Dendritic cell treated with granulocyte-macrophage colony-stimulating factor and Interleukin-4, amounts not matched to agents 40 ng/mL and 50 ng/mL, for 4 days (primary cell): ENCODE measurements at regions not wholly inside any gene's neighbourhood (a gene's known extent, or its start where the extent isn't known, plus 50 kb on each side); places are given as distances from the start of the nearest gene placed in this dataset.
"Not testable (repeated sequence)": the region's sequence is repeated elsewhere in the genome, so short reads cannot be mapped to it uniquely, and the experiment has no call there.

ENCODE experiments used
- H3K27ac Mint-ChIP-seq: one replicate; pipeline ENCODE4 v1.8.0; 2022; ENCODE audit warnings: mild to moderate bottlenecking, mixed read lengths
- H3K27me3 Mint-ChIP-seq: one replicate; pipeline ENCODE4 v1.8.0; 2022; ENCODE audit warnings: mild to moderate bottlenecking, mixed read lengths
- H3K36me3 Mint-ChIP-seq: one replicate; pipeline ENCODE4 v1.8.0; 2022; ENCODE audit warnings: low read depth, mixed read lengths
- H3K4me1 Mint-ChIP-seq: one replicate; pipeline ENCODE4 v1.8.0; 2022; ENCODE audit warnings: low read depth, mixed read lengths
- H3K4me3 Mint-ChIP-seq: one replicate; pipeline ENCODE4 v1.8.0; 2022; ENCODE audit warnings: mild to moderate bottlenecking, moderate library complexity, mixed read lengths
- H3K9me3 Mint-ChIP-seq: one replicate; pipeline ENCODE4 v1.8.0; 2022; ENCODE audit warnings: mixed read lengths
- intact Hi-C: fragments of 100-400 bp; cut with micrococcal nuclease; formaldehyde crosslinking; loops from one replicate; pipeline ENCODE4 v1.15.0; 2022

DNA sequence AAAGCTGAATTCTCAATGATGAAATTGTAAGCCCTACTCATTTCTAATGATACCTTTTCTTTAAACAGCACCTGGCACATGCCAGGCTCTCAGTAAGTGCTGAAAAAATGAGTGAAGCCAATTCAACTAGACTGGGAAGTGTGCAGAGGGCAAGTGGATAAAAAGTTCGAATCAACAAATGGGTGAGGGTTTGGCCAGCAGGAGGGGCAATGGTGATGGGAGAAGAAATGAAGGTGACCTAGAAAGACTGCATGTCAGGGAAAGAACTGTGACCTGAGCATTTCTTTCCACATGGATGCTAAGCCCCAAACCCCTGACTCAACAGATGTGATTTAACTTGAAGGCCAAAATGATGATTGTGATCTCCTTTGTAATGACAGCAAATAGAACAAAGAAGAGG, 54.6 kb downstream of the DKK1 start:
- H3K27ac Mint-ChIP-seq: no peak overlapping the region
- no peaks in the 10 kb centered on the region for H3K4me1 Mint-ChIP-seq
- peaks cover 21% of the 10 kb centered on the region for H3K9me3 Mint-ChIP-seq
- intact Hi-C loops: no loop called here
- no peaks in the 10 kb centered on the region for H3K27me3 Mint-ChIP-seq
- H3K36me3 Mint-ChIP-seq: no peaks in the 10 kb centered on the region
- no peak overlapping the region for H3K4me3 Mint-ChIP-seq

DNA sequence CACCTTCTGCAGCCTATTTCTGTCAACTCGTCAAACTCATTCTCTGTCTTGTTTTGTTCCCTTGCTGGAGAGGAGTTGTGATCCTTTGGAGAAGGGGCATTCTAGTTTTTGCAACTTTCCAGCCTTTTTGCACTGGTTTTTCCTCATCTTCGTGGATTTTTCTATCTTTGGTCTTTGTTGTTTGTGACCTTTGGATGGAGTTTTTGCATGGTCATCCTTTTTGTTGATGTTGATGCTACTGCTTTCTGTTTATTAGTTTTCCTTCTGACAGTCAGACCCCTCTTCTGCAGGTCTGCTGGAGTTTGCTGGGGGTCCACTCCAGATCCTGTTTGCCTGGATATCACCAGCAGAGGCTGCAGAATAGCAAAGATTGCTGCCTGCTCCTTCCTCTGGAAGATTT, 60.1 kb downstream of the DKK1 start:
- H3K4me1 Mint-ChIP-seq: not testable (repeated sequence)

DNA sequence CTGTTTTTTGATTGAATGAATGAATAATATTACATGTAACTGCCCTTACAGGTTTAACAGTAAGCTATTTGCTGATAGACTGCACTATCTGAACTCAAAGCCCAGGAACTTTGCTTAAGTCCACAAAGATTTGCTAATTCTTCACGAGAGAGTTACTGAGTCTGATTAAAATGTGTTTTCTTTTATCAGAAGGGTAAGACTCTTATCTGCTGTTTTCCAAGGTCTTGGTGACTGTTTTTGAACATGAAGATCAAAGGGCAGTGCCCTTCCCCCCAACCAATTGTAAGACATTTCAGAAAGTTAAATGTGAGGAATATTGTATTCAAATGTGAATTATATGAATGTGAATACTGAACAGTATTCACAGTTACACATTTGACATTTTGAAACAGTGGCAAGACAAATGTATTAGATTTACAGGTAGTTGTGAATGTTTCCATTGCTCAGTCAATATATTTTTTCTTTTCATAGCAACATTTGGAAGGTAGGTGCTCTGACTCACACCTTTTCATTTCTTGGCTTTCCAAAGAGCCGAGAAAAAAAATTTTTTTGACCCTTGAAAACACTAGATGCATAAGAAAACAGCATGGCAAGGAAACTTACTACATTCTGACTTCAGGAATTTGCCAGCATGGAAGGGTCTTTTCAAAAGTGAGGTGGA, 62.7 kb downstream of the DKK1 start:
- Mint-ChIP-seq H3K27ac (no peak overlapping the region), H3K9me3 (peaks cover 13% of the 10 kb centered on the region), H3K27me3 (no peaks in the 10 kb centered on the region), H3K4me3 (no peak overlapping the region), H3K36me3 (no peaks in the 10 kb centered on the region), H3K4me1 (no peaks in the 10 kb centered on the region)
- intact Hi-C loops: no loop called here

More for the DNA sequence above, 60.1 kb downstream of the DKK1 start:
- peaks cover 13% of the 10 kb centered on the region for H3K9me3 Mint-ChIP-seq
- H3K36me3 Mint-ChIP-seq, intact Hi-C loops, H3K27ac Mint-ChIP-seq, H3K27me3 Mint-ChIP-seq, H3K4me3 Mint-ChIP-seq: not testable (repeated sequence)

DNA sequence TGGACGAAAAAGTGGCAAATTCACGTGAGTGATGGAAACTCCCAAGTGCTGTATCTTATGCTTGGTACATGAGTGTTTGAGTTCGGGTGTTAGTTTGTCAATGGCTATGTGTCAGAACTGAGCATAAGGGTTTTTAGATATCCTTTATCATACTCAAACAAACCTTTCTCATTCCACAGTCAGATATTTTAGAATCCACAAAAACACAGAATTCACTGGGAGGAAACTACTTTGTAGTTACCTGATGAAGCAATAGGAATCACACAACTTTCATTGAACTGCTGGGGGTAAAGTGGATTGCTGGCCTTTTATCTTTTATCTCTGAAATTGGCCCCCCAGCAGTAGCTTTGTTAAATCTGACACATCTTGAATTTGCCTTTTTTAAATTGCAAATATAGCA, 64.0 kb downstream of the DKK1 start:
- Mint-ChIP-seq H3K27me3 (no peaks in the 10 kb centered on the region), H3K4me1 (no peaks in the 10 kb centered on the region), H3K9me3 (peaks cover 13% of the 10 kb centered on the region), H3K27ac (no peak overlapping the region), H3K4me3 (no peak overlapping the region), H3K36me3 (no peaks in the 10 kb centered on the region)
- intact Hi-C loops: no loop called here

DNA sequence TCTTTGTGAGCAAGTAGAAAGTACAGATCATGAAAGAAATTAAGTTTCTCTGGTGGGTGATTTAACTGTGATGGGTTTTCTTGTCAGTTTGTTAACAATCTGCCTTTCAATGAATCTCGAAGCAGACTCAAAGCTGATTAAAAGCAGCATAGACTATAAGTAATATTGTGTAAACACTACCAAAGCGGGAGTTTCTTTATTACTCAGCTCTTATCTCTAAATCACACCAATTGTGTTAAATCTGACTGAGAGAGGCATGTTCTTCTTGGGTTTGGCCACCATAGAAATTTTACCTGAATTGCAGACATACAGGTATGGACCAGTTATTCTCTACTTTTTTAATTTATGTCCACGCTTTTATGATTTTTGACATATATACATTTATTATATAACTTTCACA, 65.2 kb downstream of the DKK1 start:
- Mint-ChIP-seq H3K36me3 (no peaks in the 10 kb centered on the region), H3K4me3 (no peak overlapping the region), H3K27ac (no peak overlapping the region), H3K4me1 (no peaks in the 10 kb centered on the region), H3K27me3 (no peaks in the 10 kb centered on the region), H3K9me3 (peaks cover 4% of the 10 kb centered on the region)
- intact Hi-C loops: no loop called here

DNA sequence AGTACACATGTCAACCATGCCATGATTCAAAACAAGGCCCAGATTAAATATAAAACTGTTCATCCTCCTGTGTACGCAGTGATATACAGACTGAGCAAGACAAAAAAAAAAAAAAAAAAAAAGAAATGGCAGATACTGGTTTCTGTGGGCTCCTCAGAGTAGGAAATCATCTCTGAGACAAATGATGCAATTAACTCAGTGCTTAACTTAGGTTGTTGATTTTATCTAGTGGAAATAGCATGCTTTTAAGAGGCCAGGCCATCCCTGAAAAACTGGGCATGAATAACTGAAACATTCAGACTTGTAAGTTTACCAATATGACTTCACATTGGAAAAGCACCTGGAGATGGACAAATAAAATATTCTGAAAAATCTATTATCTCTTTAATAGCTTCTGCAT, 69.0 kb downstream of the DKK1 start:
- Mint-ChIP-seq H3K4me1 (no peaks in the 10 kb centered on the region), H3K9me3 (no peaks in the 10 kb centered on the region), H3K36me3 (no peaks in the 10 kb centered on the region), H3K27me3 (no peaks in the 10 kb centered on the region), H3K4me3 (no peak overlapping the region), H3K27ac (no peak overlapping the region)
- intact Hi-C loops: no loop called here

DNA sequence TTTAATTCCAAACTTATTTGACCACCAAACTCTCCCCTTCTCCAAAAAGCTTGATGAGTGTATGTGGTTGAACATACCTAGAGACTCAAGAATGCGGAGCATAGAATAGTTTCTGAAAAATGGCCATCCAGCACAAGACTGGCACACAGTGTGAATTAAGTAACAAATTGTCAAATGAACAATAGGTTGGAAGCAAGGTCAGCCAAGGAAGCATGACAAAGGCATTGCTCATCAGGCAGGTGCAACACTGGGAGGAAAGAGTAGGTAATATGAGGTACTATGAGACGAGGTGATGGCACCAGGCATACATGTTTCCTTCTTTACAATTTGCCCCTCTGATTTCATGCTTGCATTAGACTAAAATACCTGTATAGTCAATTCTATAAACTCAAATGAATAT, 73.7 kb downstream of the DKK1 start:
- Mint-ChIP-seq H3K4me3 (no peak overlapping the region), H3K27ac (no peak overlapping the region), H3K4me1 (no peaks in the 10 kb centered on the region), H3K36me3 (no peaks in the 10 kb centered on the region), H3K27me3 (no peaks in the 10 kb centered on the region), H3K9me3 (no peaks in the 10 kb centered on the region)
- intact Hi-C loops: no loop called here

DNA sequence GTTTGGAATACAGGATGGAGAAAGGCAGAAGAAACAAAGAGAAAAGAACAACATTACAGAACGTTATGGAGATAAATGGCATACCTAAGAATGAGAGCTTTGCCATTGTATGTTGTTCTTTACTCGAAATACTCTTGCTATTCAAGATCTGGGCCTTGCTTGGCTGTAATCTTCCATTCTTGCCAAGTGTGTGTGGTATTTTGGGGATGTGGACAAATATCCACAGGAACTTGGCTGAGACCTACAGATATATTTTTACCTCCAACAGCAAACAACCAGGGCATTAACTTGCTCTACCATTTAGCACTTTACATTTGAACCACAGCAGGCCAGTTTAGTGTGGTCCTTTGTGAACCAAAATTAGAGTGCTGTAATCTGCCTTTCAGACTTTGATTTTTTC, 76.3 kb downstream of the DKK1 start:
- no peaks in the 10 kb centered on the region for H3K9me3 Mint-ChIP-seq

DNA sequence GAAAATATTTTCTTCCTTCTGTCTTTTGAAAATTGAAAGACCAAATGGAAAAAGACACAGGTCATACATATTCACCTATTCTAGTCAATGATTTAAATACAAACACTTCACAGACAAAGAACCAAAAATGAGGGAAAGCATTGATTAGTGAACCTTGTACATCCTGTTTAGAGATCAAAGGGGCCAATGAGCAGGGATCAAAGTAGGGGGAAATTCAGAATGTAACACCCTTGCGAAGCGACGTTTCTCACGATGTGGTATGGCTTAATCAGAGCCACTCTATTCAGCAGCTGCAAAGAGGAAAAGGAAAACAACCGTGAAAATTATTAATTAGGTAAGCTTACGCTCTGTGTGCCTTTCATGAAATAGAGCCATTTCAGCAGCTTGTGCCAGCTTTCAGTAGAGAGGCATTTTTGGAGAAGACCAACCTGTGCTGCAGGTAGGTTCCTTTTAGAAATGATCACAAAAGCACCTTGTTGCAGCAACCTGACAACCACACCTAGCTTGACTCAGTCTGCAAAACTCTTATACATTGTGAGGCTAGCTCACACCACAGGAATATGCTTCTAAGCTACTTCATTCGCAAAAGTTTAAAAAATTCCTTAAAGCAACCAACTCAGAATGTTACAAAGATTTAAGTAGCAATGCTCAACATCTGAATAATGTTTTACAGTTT, 78.0 kb downstream of the DKK1 start:
- no peaks in the 10 kb centered on the region for H3K27me3 Mint-ChIP-seq
- intact Hi-C loops: no loop called here
- H3K4me3 Mint-ChIP-seq: no peak overlapping the region
- H3K36me3 Mint-ChIP-seq: no peaks in the 10 kb centered on the region
- H3K4me1 Mint-ChIP-seq: no peaks in the 10 kb centered on the region
- H3K9me3 Mint-ChIP-seq: no peaks in the 10 kb centered on the region
- no peak overlapping the region for H3K27ac Mint-ChIP-seq

More for the DNA sequence above, 76.3 kb downstream of the DKK1 start:
- no peak overlapping the region for H3K27ac Mint-ChIP-seq
- intact Hi-C loops: no loop called here
- H3K27me3 Mint-ChIP-seq: no peaks in the 10 kb centered on the region
- no peaks in the 10 kb centered on the region for H3K4me1 Mint-ChIP-seq
- no peak overlapping the region for H3K4me3 Mint-ChIP-seq
- H3K36me3 Mint-ChIP-seq: no peaks in the 10 kb centered on the region

DNA sequence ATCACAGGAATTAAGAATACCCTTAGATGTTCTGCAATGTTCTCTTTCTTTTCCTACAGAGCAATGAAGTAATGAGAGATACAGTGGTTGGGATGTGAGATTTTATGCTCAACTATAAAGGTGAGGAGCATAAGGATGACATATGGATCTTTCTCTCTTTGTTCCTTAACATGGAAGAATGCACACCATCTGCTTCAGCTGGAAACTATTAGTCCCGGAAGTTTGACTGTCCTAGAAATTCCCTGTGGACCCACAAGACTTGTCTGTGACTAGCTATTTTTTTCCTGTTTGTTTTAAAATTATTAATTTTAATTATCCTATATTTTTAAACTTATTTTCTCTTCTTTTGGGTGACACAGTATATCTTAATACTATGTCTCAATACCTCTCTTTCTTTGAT, 80.2 kb downstream of the DKK1 start:
- Mint-ChIP-seq H3K27me3 (no peaks in the 10 kb centered on the region), H3K36me3 (no peaks in the 10 kb centered on the region), H3K4me1 (no peaks in the 10 kb centered on the region), H3K4me3 (no peak overlapping the region), H3K9me3 (peaks cover 2% of the 10 kb centered on the region), H3K27ac (no peak overlapping the region)
- intact Hi-C loops: no loop called here

DNA sequence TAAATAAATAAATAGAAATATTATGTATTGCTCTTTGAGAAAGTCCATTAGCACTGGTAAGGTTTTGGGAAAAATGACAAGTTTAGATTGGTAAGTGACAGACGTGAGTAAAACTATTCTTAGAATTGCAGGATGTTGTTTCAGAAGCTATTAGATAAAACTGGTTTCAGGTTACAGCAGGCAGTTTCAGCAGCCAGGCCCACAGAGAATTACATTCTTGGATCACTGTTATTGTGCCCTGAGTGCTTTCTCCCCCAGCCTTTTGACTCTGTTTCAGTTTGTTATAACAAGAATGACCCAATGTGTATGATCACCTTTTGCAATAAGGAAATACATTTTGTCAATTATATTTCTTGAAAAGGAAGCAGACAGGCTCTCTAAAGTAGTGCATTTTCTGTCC, 86.5 kb downstream of the DKK1 start:
- intact Hi-C loops: no loop called here
- Mint-ChIP-seq H3K27me3 (no peaks in the 10 kb centered on the region), H3K9me3 (peaks cover 28% of the 10 kb centered on the region), H3K4me3 (no peak overlapping the region), H3K4me1 (no peaks in the 10 kb centered on the region), H3K36me3 (no peaks in the 10 kb centered on the region), H3K27ac (no peak overlapping the region)

DNA sequence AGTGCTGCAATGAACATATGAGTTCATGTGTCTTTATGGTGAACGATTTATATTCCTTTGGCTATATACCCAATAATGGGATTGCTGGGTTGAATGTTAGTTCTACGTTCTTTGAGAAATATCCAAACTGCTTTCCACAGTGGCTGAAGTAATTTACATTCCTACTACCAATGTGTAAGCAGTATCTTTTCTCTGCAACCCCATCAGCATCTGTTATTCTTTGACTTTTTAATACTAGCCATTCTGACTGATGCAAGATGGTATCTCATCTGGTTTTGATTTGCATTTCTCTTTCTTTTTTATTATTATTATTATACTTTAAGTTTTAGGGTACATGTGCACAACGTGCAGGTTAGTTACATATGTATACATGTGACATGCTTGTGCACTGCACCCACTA, 89.7 kb downstream of the DKK1 start:
- intact Hi-C loops, H3K27ac Mint-ChIP-seq, H3K4me1 Mint-ChIP-seq, H3K36me3 Mint-ChIP-seq, H3K27me3 Mint-ChIP-seq, H3K4me3 Mint-ChIP-seq: not testable (repeated sequence)
- peaks cover 48% of the 10 kb centered on the region for H3K9me3 Mint-ChIP-seq

DNA sequence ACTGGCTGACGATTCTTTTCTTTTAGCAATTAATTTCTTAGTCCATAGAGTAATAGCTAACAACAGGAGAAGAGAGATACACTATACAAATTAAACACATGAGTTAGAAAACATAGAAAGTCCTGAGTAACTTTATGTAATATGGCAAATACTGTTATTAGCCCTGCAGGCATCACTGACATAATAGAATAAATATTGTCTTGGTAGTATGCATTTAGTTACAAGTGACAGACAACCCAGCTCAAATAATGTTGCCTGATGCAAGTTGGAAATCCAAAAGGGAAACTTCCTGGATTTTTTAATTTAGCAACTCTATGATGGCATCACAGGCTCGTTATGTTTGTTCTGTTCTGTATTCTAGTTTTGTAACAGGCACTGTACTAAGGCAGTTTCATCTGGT, 95.1 kb downstream of the DKK1 start:
- intact Hi-C loops: no loop called here
- H3K4me1 Mint-ChIP-seq: no peaks in the 10 kb centered on the region
- H3K4me3 Mint-ChIP-seq: no peak overlapping the region
- no peak overlapping the region for H3K27ac Mint-ChIP-seq
- H3K36me3 Mint-ChIP-seq: no peaks in the 10 kb centered on the region
- H3K9me3 Mint-ChIP-seq: peaks cover 20% of the 10 kb centered on the region
- no peaks in the 10 kb centered on the region for H3K27me3 Mint-ChIP-seq

DNA sequence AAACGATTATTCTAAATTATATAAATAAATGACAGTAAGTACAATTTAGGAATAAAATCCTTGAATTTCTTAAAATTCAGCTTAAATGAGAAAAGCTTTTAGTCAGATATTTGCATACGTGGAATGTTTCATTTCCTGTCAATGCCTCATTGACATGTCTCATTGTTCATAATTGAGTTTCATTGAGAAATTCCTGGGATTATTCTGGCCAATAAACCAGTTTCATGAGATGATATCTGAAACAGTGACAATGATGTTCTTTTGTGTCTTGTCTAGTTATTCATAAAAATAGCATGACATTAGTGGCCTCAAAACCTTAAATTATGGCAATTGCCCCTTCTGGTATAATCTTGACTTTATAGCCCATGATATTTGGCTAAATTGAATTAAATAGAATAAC, 95.8 kb downstream of the DKK1 start:
- H3K4me3 Mint-ChIP-seq: no peak overlapping the region
- peaks cover 20% of the 10 kb centered on the region for H3K9me3 Mint-ChIP-seq
- intact Hi-C loops: no loop called here
- H3K36me3 Mint-ChIP-seq: no peaks in the 10 kb centered on the region
- H3K4me1 Mint-ChIP-seq: no peaks in the 10 kb centered on the region
- H3K27me3 Mint-ChIP-seq: no peaks in the 10 kb centered on the region
- no peak overlapping the region for H3K27ac Mint-ChIP-seq

DNA sequence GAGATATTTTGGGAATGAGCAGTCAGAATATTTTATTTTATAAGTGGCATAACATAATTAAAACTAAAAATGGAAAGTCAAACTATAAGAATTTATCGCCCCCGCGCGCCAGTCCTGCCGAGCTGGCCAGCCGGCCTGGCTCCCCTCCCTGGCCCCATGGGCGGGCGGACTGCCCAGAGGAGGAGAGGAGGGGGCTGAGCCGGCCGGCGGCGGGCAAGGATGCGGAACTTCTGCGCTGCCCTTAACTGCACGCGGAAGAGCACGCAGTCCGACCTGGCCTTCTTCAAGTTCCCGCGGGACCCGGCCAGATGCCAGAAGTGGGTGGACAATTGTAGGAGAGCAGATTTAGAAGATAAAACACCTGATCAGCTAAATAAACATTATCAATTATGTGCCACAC, 96.8 kb downstream of the DKK1 start:
- Mint-ChIP-seq H3K9me3 (peaks cover 20% of the 10 kb centered on the region), H3K4me3 (no peak overlapping the region), H3K27me3 (no peaks in the 10 kb centered on the region), H3K4me1 (no peaks in the 10 kb centered on the region), H3K36me3 (no peaks in the 10 kb centered on the region), H3K27ac (no peak overlapping the region)
- intact Hi-C loops: no loop called here
